ENCODE measurements at regions not wholly inside any gene's neighbourhood (a gene's known extent, or its start where the extent isn't known, plus 50 kb on each side); places are given as distances from the start of the nearest gene placed in this dataset.
A peak's percentile ranks its signal among the peaks of the same experiment; 100 is the strongest.

DNA sequence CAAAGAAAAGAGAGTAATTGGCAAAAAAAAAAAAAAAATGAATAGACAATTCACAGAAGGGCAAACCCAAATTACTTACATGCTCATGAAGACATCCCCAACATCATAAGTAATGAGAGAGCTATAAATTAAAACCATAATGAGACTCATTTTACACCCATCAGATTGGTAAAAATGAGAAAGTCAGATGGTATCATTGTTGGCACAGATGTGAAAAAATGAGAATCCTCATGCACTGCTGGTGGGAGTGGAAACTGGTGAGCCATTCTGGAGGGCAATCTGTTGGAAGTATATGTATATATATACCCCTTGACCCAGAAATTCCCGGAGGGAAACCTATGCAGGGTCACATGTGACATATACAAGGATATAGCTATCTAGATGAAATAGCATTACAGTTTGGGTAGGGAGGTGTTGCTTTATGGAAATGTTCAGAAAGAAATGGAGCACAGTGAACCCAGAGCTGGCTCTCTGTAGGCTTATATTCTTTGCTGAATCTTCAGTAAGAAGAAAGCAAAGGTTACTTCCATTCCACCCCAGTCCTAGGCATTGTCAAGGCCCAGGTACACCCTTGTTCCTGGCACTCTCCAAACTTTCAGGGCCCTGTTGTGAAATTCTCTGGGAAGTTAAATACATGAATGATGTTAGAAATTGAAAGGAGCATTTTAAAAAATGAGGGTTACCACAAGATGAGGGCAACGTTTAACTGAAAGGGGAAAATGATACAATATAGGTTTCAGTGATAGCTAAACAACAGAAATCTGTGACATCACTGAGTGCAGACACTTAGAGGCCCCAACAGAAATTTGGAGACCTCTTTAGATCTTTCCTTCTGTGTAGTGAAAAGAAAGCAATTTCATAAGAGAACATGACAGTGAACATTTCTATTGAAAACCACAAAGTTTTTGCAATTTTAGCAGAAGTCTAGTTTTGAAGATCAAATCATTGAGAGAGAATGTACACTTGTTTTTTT is 132.7 kb upstream of the TPRG1 start:
- peaks cover 0 to 27% (median 0%) of the 10 kb centered on the region in 12 donors for H3K9me3 ChIP-seq
- 69 to 82% (median 76%) methylated on average over 2 of the region's 2 CpGs for WGBS, 4 donors
- H3K36me3 ChIP-seq = no peaks in the 10 kb centered on the region
- no peaks in the 10 kb centered on the region for H3K27me3 ChIP-seq
- intact Hi-C loops (cut with DNase I) = no loop called here
- H3K4me3 ChIP-seq = no peak overlapping the region
- TF ChIP-seq, protein P1, sequence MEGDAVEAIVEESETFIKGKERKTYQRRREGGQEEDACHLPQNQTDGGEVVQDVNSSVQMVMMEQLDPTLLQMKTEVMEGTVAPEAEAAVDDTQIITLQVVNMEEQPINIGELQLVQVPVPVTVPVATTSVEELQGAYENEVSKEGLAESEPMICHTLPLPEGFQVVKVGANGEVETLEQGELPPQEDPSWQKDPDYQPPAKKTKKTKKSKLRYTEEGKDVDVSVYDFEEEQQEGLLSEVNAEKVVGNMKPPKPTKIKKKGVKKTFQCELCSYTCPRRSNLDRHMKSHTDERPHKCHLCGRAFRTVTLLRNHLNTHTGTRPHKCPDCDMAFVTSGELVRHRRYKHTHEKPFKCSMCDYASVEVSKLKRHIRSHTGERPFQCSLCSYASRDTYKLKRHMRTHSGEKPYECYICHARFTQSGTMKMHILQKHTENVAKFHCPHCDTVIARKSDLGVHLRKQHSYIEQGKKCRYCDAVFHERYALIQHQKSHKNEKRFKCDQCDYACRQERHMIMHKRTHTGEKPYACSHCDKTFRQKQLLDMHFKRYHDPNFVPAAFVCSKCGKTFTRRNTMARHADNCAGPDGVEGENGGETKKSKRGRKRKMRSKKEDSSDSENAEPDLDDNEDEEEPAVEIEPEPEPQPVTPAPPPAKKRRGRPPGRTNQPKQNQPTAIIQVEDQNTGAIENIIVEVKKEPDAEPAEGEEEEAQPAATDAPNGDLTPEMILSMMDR (IDR thresholded peaks at IDR 0.05) = no peak
- no peak for TF ChIP-seq POLR2A (IDR thresholded peaks at IDR 0.05)
- no peak for DNase-seq
- H3K27ac ChIP-seq = no peak overlapping the region
- ATAC-seq = no peak
- H3K4me1 ChIP-seq = peaks cover 0 to 15% (median 0%) of the 10 kb centered on the region in 12 donors

DNA sequence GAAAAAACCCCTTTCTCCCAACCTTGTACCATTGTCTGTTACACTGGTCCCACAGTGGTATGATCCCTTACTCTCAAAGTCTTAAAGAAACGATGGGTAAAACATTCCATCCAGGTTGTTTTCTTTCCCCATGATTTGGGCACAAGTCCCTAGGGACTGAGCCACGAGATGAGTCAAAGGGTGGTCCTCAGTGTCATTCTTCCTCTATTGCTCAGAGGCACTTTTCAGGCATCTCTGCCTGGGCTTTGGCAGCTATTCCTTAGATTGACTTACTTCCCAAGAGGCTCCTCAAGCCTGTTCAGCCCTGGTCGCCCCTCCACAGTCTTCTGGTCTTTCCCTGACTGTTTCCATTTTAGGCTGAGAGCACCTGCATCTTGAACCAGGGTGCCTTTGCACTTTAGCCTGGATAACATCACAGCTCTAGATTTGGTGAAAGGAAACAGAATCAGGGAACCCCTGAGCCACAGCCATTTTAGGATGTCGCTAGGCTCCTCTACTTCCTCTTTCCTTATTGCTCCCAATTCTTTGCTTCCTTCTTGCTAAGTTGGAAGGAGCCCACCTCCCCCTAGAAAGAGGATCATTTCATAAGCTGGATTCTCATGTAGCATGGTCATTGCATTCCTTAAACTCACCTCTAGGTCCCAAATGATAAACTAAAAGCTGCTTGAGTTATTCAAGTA is 131.0 kb upstream of the TPRG1 start:
- Histone ChIP-seq H3K9me3 (peaks cover 0 to 17% (median 0%) of the 10 kb centered on the region in 12 donors), H3K4me1 (peaks cover 0 to 15% (median 0%) of the 10 kb centered on the region in 12 donors), H3K27ac (no peak overlapping the region), H3K27me3 (no peaks in the 10 kb centered on the region), H3K4me3 (no peak overlapping the region), H3K36me3 (no peaks in the 10 kb centered on the region)
- TF ChIP-seq, protein P1 (IDR thresholded peaks at IDR 0.05) = no peak
- TF ChIP-seq POLR2A (IDR thresholded peaks at IDR 0.05) = no peak
- DNase-seq = no peak
- WGBS, 4 donors = 64 to 67% (median 65%) methylated on average over 4 of the region's 4 CpGs
- intact Hi-C loops (cut with DNase I) = loop anchor here in 1 of 10 donors (10.0 kb wide), 1 partner anchor 1306 kb away; no protein-coding TSS in a partner anchor
- no peak for ATAC-seq

DNA sequence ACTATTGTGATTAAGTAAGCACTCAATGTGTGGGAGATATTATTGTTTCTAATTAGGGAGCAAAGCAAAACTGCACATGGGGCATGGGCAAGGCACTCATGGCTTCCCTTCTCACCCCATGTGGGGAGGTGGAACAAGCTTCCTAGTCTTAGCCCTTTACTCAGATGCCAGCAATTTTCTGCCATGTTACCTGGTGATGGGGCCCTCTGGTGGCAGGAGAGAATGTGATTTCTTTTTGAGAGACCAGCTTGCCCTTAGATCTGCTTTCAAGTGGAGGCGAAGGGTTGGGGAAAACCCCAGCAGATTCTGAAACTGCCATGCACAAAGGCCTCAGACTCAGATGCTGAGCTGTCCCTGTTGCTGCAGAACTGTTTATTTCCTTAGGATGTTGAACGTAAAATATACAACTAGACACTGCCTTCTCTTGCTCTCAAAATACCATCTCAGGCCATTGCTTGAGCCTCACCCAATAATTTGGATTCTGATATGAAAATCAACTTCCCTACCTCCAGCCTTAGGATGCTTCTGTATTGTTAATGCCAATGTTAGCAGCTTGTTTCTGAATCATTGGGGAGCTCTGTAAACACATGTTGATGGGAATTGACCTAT is 130.2 kb upstream of the TPRG1 start:
- TF ChIP-seq, protein P1 (IDR thresholded peaks at IDR 0.05) = peak in 10 of 12 donors; percentile 25 to 51 (median 40)
- TF ChIP-seq POLR2A (IDR thresholded peaks at IDR 0.05) = no peak
- peak in 4 of 5 donors; percentile 10 to 33 (median 23) for DNase-seq
- H3K27ac ChIP-seq = no peak overlapping the region
- peaks cover 0 to 15% (median 0%) of the 10 kb centered on the region in 12 donors for H3K4me1 ChIP-seq
- 61 to 79% (median 70%) methylated on average over 2 of the region's 2 CpGs for WGBS, 4 donors
- intact Hi-C loops (cut with DNase I) = loop anchor here in 1 of 10 donors (10.0 kb wide), 1 partner anchor 1307 kb away; no protein-coding TSS in a partner anchor
- H3K4me3 ChIP-seq = no peak overlapping the region
- H3K27me3 ChIP-seq = no peaks in the 10 kb centered on the region
- ATAC-seq = peak in 2 of 4 donors; percentile 7 to 39
- peaks cover 0 to 9% (median 0%) of the 10 kb centered on the region in 12 donors for H3K9me3 ChIP-seq
- no peaks in the 10 kb centered on the region for H3K36me3 ChIP-seq
